ENCODE measurements at regions not wholly inside any gene's neighbourhood (a gene's known extent, or its start where the extent isn't known, plus 50 kb on each side); places are given as distances from the start of the nearest gene placed in this dataset.

DNA sequence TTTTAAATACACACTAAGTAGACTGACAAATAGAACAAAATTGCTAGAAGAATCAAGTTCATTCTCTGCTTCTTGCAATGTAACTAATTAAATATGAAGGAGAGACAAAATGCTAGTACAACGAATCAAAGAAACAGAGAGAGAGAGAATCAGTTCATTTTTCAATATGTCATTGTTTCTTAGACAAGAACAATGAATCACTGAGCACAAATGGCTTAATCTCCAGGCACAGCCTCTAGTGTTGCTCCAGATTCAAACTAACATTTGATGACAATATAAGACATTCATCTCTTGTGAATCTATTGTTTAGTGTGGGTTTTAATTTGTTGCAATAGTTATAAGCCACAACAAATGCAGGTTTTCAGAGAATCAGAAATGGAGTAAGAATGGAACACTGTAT is 357.4 kb upstream of the TMEM229A start:
- in situ Hi-C loops (cut with MboI): no loop called here
- Histone ChIP-seq H3K36me3 (ENCODE audit: low read depth) (no peaks in the 10 kb centered on the region), H2AFZ (no peak overlapping the region), H3K27me3 (replicated peaks; ENCODE audit: insufficient read depth) (no peaks in the 10 kb centered on the region), H3K4me2 (ENCODE audit: unreplicated experiment) (no peak overlapping the region), H4K20me1 (ENCODE audit: insufficient read depth) (no peaks in the 10 kb centered on the region), H3K4me1 (ENCODE audit: insufficient read depth) (no peaks in the 10 kb centered on the region), H3K27ac (no peak overlapping the region), H3K79me2 (ENCODE audit: insufficient read depth) (no peaks in the 10 kb centered on the region), H3K9me3 (ENCODE audit: low read depth) (no peaks in the 10 kb centered on the region), H3F3A (ENCODE audit: insufficient read depth) (no peaks in the 10 kb centered on the region), H3K9ac (no peak overlapping the region), H3K9me2 (ENCODE audit: insufficient read depth) (no peaks in the 10 kb centered on the region), H3K4me3 (no peak overlapping the region)
- no peak for DNase-seq
- 0% methylated on average over 1 of the region's 1 CpG for WGBS, 2 experiments (ENCODE audit: low coverage in 1 of 2, low lambda C conversion rate in 2 of 2, missing lambda C conversion rate in 2 of 2)
- TF ChIP-seq EZH2 (IDR thresholded peaks at IDR 0.05; ENCODE audit: insufficient read depth, poor library complexity, severe bottlenecking) (no peak), EZH2phosphoT487 (IDR thresholded peaks at IDR 0.05; ENCODE audit: insufficient read depth, low read depth) (no peak)

DNA sequence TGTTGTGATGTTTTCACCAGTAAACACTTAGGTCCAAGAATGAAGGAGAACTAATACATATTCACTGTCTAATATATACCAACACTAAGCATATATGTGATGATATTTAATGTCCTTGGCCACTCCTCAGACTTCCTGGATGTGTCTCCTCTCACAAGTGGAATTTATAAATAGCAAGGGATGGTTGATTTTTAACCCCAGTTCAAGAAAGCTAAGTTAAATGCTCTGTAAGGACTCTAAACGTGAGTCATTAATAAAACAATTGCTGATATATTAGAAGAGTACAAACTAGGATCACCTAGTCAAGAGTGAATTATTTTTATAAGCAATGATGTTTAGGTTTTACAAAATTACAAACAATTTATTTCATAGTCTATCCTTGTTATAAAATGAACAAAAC is 355.9 kb upstream of the TMEM229A start:
- no peak for TF ChIP-seq EZH2phosphoT487 (IDR thresholded peaks at IDR 0.05; ENCODE audit: insufficient read depth, low read depth)
- TF ChIP-seq EZH2 (IDR thresholded peaks at IDR 0.05; ENCODE audit: insufficient read depth, poor library complexity, severe bottlenecking): no peak
- H3K9ac ChIP-seq: no peak overlapping the region
- 8% methylated on average over 1 of the region's 1 CpG for WGBS, 2 experiments (ENCODE audit: low coverage in 1 of 2, low lambda C conversion rate in 2 of 2, missing lambda C conversion rate in 2 of 2)

DNA sequence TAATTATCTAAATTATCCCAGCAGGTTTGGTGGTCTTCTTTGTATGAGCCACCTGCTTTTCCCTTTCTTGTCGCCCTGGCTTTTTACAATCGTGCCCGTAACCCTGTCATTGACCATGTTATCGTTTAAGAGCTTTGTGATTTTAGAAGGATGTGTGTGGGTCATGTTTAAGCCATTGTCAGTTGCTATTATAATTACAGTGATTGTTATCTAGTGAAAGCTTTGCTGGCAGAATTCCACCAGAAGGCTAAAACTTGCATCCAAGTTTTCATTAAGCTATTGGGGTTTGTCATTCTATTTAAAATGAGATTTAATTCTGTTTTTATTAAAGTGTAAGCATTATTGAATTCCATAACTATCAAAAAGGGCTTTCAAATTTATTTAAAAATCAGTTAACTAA is 354.2 kb upstream of the TMEM229A start:
- Histone ChIP-seq H3K9ac (no peak overlapping the region), H3F3A (ENCODE audit: insufficient read depth) (no peaks in the 10 kb centered on the region), H3K4me2 (ENCODE audit: unreplicated experiment) (no peak overlapping the region), H3K27ac (no peak overlapping the region), H3K4me1 (ENCODE audit: insufficient read depth) (no peaks in the 10 kb centered on the region), H3K27me3 (replicated peaks; ENCODE audit: insufficient read depth) (no peaks in the 10 kb centered on the region), H3K79me2 (ENCODE audit: insufficient read depth) (no peaks in the 10 kb centered on the region), H4K20me1 (ENCODE audit: insufficient read depth) (no peaks in the 10 kb centered on the region), H3K4me3 (no peak overlapping the region), H3K36me3 (ENCODE audit: low read depth) (no peaks in the 10 kb centered on the region), H3K9me3 (ENCODE audit: low read depth) (no peaks in the 10 kb centered on the region), H3K9me2 (ENCODE audit: insufficient read depth) (no peaks in the 10 kb centered on the region), H2AFZ (no peak overlapping the region)
- no peak for DNase-seq
- 20 to 29% methylated on average over 4 of the region's 4 CpGs for WGBS, 2 experiments (ENCODE audit: low coverage in 1 of 2, low lambda C conversion rate in 2 of 2, missing lambda C conversion rate in 2 of 2)
- TF ChIP-seq EZH2 (IDR thresholded peaks at IDR 0.05; ENCODE audit: insufficient read depth, poor library complexity, severe bottlenecking) (no peak), EZH2phosphoT487 (IDR thresholded peaks at IDR 0.05; ENCODE audit: insufficient read depth, low read depth) (no peak)
- in situ Hi-C loops (cut with MboI): no loop called here

More for the DNA sequence above, 355.9 kb upstream of the TMEM229A start:
- no peak overlapping the region for H3K27ac ChIP-seq
- H3K9me2 ChIP-seq (ENCODE audit: insufficient read depth): no peaks in the 10 kb centered on the region
- no peak for DNase-seq
- no peaks in the 10 kb centered on the region for H3K9me3 ChIP-seq (ENCODE audit: low read depth)
- no peaks in the 10 kb centered on the region for H3K4me1 ChIP-seq (ENCODE audit: insufficient read depth)
- no peak overlapping the region for H3K4me3 ChIP-seq
- no peak overlapping the region for H3K4me2 ChIP-seq (ENCODE audit: unreplicated experiment)
- H2AFZ ChIP-seq: no peak overlapping the region
- H4K20me1 ChIP-seq (ENCODE audit: insufficient read depth): no peaks in the 10 kb centered on the region
- in situ Hi-C loops (cut with MboI): no loop called here
- H3K36me3 ChIP-seq (ENCODE audit: low read depth): no peaks in the 10 kb centered on the region
- no peaks in the 10 kb centered on the region for H3K27me3 ChIP-seq (replicated peaks; ENCODE audit: insufficient read depth)
- H3K79me2 ChIP-seq (ENCODE audit: insufficient read depth): no peaks in the 10 kb centered on the region
- H3F3A ChIP-seq (ENCODE audit: insufficient read depth): no peaks in the 10 kb centered on the region

DNA sequence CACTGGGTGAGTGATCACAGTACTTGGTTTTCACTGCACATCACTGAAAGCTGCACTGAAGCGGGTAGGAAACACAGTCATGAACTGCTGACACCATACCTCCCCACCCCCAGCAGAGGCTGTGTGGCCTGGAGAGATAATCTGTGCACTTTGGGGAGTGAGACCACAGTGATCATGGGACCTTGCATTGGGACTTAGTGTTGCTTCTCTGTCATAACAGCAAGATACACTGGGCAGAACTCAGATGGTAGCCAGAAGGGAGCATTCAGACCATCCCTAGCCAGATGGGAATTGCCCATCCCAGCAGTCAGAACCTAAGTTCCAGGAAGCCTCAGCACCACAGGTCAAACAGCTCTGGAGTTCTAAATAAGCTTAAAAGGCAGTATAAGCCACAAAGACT is 346.4 kb upstream of the TMEM229A start:
- H3F3A ChIP-seq (ENCODE audit: insufficient read depth): no peaks in the 10 kb centered on the region
- H3K27me3 ChIP-seq (replicated peaks; ENCODE audit: insufficient read depth): no peaks in the 10 kb centered on the region
- H3K9me2 ChIP-seq (ENCODE audit: insufficient read depth): no peaks in the 10 kb centered on the region
- H3K27ac ChIP-seq: no peak overlapping the region
- H2AFZ ChIP-seq: no peak overlapping the region
- no peaks in the 10 kb centered on the region for H3K79me2 ChIP-seq (ENCODE audit: insufficient read depth)
- H3K4me1 ChIP-seq (ENCODE audit: insufficient read depth): no peaks in the 10 kb centered on the region
- TF ChIP-seq EZH2phosphoT487 (IDR thresholded peaks at IDR 0.05; ENCODE audit: insufficient read depth, low read depth): no peak
- no peak for TF ChIP-seq EZH2 (IDR thresholded peaks at IDR 0.05; ENCODE audit: insufficient read depth, poor library complexity, severe bottlenecking)
- H3K9me3 ChIP-seq (ENCODE audit: low read depth): no peaks in the 10 kb centered on the region
- H4K20me1 ChIP-seq (ENCODE audit: insufficient read depth): no peaks in the 10 kb centered on the region
- WGBS, 2 experiments (ENCODE audit: low coverage in 1 of 2, low lambda C conversion rate in 2 of 2, missing lambda C conversion rate in 2 of 2): 6 to 7% methylated on average over 1 of the region's 1 CpG
- no peak for DNase-seq
- H3K4me2 ChIP-seq (ENCODE audit: unreplicated experiment): no peak overlapping the region
- no peaks in the 10 kb centered on the region for H3K36me3 ChIP-seq (ENCODE audit: low read depth)
- no peak overlapping the region for H3K4me3 ChIP-seq
- no peak overlapping the region for H3K9ac ChIP-seq
- in situ Hi-C loops (cut with MboI): no loop called here

DNA sequence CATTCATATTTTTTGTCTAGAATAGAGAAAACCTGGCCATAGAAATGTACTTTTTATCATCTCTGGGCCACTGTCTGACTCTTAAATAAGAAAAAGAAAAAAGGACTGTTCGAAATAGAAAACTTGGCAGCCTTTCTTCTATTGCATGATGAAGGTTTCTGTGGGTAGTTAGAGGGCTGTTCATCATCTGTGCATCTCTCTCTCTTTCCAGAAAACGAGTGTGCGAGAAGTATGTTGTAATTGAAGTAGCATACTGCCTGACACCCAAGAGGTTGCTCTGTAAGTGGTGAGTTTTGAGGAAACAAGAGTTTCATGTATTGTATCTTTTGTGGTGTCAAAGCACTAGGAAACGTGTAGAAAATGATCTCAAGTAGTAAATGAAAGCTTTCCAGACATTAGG is 343.2 kb upstream of the TMEM229A start:
- Histone ChIP-seq H3K27me3 (replicated peaks; ENCODE audit: insufficient read depth) (no peaks in the 10 kb centered on the region), H3K9me3 (ENCODE audit: low read depth) (no peaks in the 10 kb centered on the region), H3K27ac (no peak overlapping the region), H3K4me3 (no peak overlapping the region), H3K79me2 (ENCODE audit: insufficient read depth) (no peaks in the 10 kb centered on the region), H3K9ac (no peak overlapping the region), H2AFZ (no peak overlapping the region), H3K36me3 (ENCODE audit: low read depth) (no peaks in the 10 kb centered on the region), H4K20me1 (ENCODE audit: insufficient read depth) (no peaks in the 10 kb centered on the region), H3K4me2 (ENCODE audit: unreplicated experiment) (no peak overlapping the region), H3K4me1 (ENCODE audit: insufficient read depth) (no peaks in the 10 kb centered on the region), H3F3A (ENCODE audit: insufficient read depth) (no peaks in the 10 kb centered on the region), H3K9me2 (ENCODE audit: insufficient read depth) (no peaks in the 10 kb centered on the region)
- TF ChIP-seq EZH2phosphoT487 (IDR thresholded peaks at IDR 0.05; ENCODE audit: insufficient read depth, low read depth) (no peak), EZH2 (IDR thresholded peaks at IDR 0.05; ENCODE audit: insufficient read depth, poor library complexity, severe bottlenecking) (no peak)
- in situ Hi-C loops (cut with MboI): no loop called here
- WGBS, 2 experiments (ENCODE audit: low coverage in 1 of 2, low lambda C conversion rate in 2 of 2, missing lambda C conversion rate in 2 of 2): 2% methylated on average over 4 of the region's 4 CpGs
- no peak for DNase-seq

Measured in GM23248 (cell line).